GM21381 (cell line): ENCODE measurements at regions not wholly inside any gene's neighbourhood (a gene's known extent, or its start where the extent isn't known, plus 50 kb on each side); places are given as distances from the start of the nearest gene placed in this dataset.

Experiments
- ATAC-seq: cut with Tn5 transposase; IDR thresholded peaks from one replicate; pipeline ENCODE4 v1.9.1; 2021; ENCODE audit warnings: mild to moderate bottlenecking, moderate library complexity; ENCODE audit not compliant: unreplicated experiment

- ATAC-seq, result no peak
Observed at GRCh38 chr3:70582803-70583202, 270.4 kb upstream of the MDFIC2 start.

- no peak for ATAC-seq
Observed at GRCh38 chr3:70580021-70580420, 267.6 kb upstream of the MDFIC2 start.

- no peak for ATAC-seq
Observed at GRCh38 chr3:70571696-70572095, 259.3 kb upstream of the MDFIC2 start.

GRCh38 chr3:70570584-70570983, 258.1 kb upstream of the MDFIC2 start:
- no peak for ATAC-seq

GRCh38 chr3:70568626-70569025, 256.2 kb upstream of the MDFIC2 start:
- no peak for ATAC-seq

GRCh38 chr3:70565861-70566260, 253.4 kb upstream of the MDFIC2 start:
- ATAC-seq, result no peak

GRCh38 chr3:70564552-70564951, 252.1 kb upstream of the MDFIC2 start:
- ATAC-seq, result no peak

- no peak for ATAC-seq
Observed at GRCh38 chr3:70561796-70562195, 249.4 kb upstream of the MDFIC2 start.

GRCh38 chr3:70558956-70559355, 246.5 kb upstream of the MDFIC2 start:
- no peak for ATAC-seq

GRCh38 chr3:70557976-70558375, 245.5 kb upstream of the MDFIC2 start:
- ATAC-seq, result no peak

GRCh38 chr3:70556056-70556455, 243.6 kb upstream of the MDFIC2 start:
- no peak for ATAC-seq

- no peak for ATAC-seq
Observed at GRCh38 chr3:70554170-70554569, 241.7 kb upstream of the MDFIC2 start.

GRCh38 chr3:70550723-70551319, 238.4 kb upstream of the MDFIC2 start:
- ATAC-seq, result peak; percentile 88

- ATAC-seq, result no peak
Observed at GRCh38 chr3:70546679-70547078, 234.2 kb upstream of the MDFIC2 start.

GRCh38 chr3:70543493-70543892, 231.1 kb upstream of the MDFIC2 start:
- ATAC-seq, result no peak

- ATAC-seq, result no peak
Observed at GRCh38 chr3:70539908-70540307, 227.5 kb upstream of the MDFIC2 start.

GRCh38 chr3:70532806-70533205, 220.4 kb upstream of the MDFIC2 start:
- ATAC-seq, result no peak

- ATAC-seq, result no peak
Observed at GRCh38 chr3:70531838-70532489, 219.5 kb upstream of the MDFIC2 start.

GRCh38 chr3:70531063-70531657, 218.7 kb upstream of the MDFIC2 start:
- no peak for ATAC-seq

- ATAC-seq, result no peak
Observed at GRCh38 chr3:70530626-70531025, 218.2 kb upstream of the MDFIC2 start.

- ATAC-seq, result no peak
Observed at GRCh38 chr3:70527026-70527425, 214.6 kb upstream of the MDFIC2 start.

- ATAC-seq, result no peak
Observed at GRCh38 chr3:70519913-70520659, 207.6 kb upstream of the MDFIC2 start.
